Neural cell (in vitro differentiated cells): ENCODE measurements at regions not wholly inside any gene's neighbourhood (a gene's known extent, or its start where the extent isn't known, plus 50 kb on each side); places are given as distances from the start of the nearest gene placed in this dataset.

Source experiments
- EP300 ChIP-seq: fragments of 450-650 bp; conservative IDR thresholded peaks from 2 replicates; pipeline ENCODE4 v1.6.1; 2014; ENCODE audit warnings: antibody characterized with exemption, mild to moderate bottlenecking, moderate library complexity; ENCODE audit not compliant: poor library complexity, severe bottlenecking
- EZH2 ChIP-seq: fragments of 200-600, 300-800 bp; shearing (Covaris generic), sonication (generic); IDR thresholded peaks from 2 replicates; pipeline ENCODE4 v1.6.1; 2014; ENCODE audit warnings: antibody characterized with exemption, low read length, borderline replicate concordance, mild to moderate bottlenecking; ENCODE audit not compliant: insufficient read depth, poor library complexity, severe bottlenecking
- MXI1 ChIP-seq: fragments of 450-650 bp; conservative IDR thresholded peaks from 2 replicates; pipeline ENCODE4 v1.6.1; 2014; ENCODE audit warnings: antibody characterized with exemption, mild to moderate bottlenecking; ENCODE audit not compliant: poor library complexity, severe bottlenecking
- POLR2AphosphoS5 ChIP-seq: IDR thresholded peaks from 2 replicates; pipeline ENCODE4 v1.6.1; 2012
- RAD21 ChIP-seq: fragments of 450-650 bp; conservative IDR thresholded peaks from 2 replicates; pipeline ENCODE4 v1.6.1; 2014; ENCODE audit warnings: antibody characterized with exemption, mild to moderate bottlenecking, moderate library complexity
- SMC3 ChIP-seq: fragments of 450-650 bp; conservative IDR thresholded peaks from 2 replicates; pipeline ENCODE4 v1.6.1; 2014; ENCODE audit warnings: antibody characterized with exemption, mild to moderate bottlenecking, moderate library complexity; ENCODE audit not compliant: poor library complexity
- TAF1 ChIP-seq: IDR thresholded peaks from 2 replicates; pipeline ENCODE4 v1.6.1; 2012; ENCODE audit warnings: low read depth
- TF ChIP-seq, protein P1 (sequence below): fragments of 450-650 bp; IDR thresholded peaks from 2 replicates; pipeline ENCODE4 v1.5.1; 2014; ENCODE audit warnings: antibody characterized with exemption, mild to moderate bottlenecking, moderate library complexity; ENCODE audit not compliant: poor library complexity, severe bottlenecking
- TF ChIP-seq, protein P2 (sequence below): IDR thresholded peaks from 2 replicates; pipeline ENCODE4 v1.6.1; 2012; ENCODE audit warnings: borderline replicate concordance

DNA sequence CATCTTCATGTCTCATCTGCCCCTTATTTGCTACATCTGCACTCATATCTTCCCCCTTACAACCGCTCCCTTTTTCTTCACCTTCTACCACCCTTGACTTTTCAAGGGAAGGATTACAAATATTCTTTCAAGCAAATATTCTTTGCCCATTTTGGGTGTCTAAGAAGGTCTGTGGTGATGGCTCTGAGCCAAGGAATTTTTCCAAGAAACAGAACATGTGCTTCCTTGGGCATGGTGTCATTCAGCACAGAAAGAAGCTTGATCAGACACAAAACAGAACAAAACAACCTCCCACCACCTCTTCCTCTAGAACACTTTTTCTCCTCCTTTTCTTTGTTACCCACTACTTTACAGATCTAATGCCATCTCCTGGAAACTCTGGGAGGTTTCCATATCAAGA, 313.7 kb downstream of the SATB2 start:
- TF ChIP-seq, protein P1, sequence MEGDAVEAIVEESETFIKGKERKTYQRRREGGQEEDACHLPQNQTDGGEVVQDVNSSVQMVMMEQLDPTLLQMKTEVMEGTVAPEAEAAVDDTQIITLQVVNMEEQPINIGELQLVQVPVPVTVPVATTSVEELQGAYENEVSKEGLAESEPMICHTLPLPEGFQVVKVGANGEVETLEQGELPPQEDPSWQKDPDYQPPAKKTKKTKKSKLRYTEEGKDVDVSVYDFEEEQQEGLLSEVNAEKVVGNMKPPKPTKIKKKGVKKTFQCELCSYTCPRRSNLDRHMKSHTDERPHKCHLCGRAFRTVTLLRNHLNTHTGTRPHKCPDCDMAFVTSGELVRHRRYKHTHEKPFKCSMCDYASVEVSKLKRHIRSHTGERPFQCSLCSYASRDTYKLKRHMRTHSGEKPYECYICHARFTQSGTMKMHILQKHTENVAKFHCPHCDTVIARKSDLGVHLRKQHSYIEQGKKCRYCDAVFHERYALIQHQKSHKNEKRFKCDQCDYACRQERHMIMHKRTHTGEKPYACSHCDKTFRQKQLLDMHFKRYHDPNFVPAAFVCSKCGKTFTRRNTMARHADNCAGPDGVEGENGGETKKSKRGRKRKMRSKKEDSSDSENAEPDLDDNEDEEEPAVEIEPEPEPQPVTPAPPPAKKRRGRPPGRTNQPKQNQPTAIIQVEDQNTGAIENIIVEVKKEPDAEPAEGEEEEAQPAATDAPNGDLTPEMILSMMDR, result no peak
- TF ChIP-seq, protein P2, sequence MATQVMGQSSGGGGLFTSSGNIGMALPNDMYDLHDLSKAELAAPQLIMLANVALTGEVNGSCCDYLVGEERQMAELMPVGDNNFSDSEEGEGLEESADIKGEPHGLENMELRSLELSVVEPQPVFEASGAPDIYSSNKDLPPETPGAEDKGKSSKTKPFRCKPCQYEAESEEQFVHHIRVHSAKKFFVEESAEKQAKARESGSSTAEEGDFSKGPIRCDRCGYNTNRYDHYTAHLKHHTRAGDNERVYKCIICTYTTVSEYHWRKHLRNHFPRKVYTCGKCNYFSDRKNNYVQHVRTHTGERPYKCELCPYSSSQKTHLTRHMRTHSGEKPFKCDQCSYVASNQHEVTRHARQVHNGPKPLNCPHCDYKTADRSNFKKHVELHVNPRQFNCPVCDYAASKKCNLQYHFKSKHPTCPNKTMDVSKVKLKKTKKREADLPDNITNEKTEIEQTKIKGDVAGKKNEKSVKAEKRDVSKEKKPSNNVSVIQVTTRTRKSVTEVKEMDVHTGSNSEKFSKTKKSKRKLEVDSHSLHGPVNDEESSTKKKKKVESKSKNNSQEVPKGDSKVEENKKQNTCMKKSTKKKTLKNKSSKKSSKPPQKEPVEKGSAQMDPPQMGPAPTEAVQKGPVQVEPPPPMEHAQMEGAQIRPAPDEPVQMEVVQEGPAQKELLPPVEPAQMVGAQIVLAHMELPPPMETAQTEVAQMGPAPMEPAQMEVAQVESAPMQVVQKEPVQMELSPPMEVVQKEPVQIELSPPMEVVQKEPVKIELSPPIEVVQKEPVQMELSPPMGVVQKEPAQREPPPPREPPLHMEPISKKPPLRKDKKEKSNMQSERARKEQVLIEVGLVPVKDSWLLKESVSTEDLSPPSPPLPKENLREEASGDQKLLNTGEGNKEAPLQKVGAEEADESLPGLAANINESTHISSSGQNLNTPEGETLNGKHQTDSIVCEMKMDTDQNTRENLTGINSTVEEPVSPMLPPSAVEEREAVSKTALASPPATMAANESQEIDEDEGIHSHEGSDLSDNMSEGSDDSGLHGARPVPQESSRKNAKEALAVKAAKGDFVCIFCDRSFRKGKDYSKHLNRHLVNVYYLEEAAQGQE, result no peak
- TF ChIP-seq MXI1 (no peak), EP300 (no peak), TAF1 (no peak), POLR2AphosphoS5 (no peak), EZH2 (no peak), RAD21 (no peak), SMC3 (no peak)
